IPS-NIHi7 (cell line): ENCODE measurements at regions not wholly inside any gene's neighbourhood (a gene's known extent, or its start where the extent isn't known, plus 50 kb on each side); places are given as distances from the start of the nearest gene placed in this dataset.

Experiments used
- DNase-seq: peaks from one replicate; pipeline ENCODE4 v3.0.0; 2012; ENCODE audit warnings: mixed read lengths; ENCODE audit errors: extremely low spot score

GRCh38 chr16:66171578-66171977 lies 194.9 kb upstream of the CDH5 start:
- no peak for DNase-seq

GRCh38 chr16:66170989-66171388 lies 195.5 kb upstream of the CDH5 start:
- DNase-seq, result no peak

DNA sequence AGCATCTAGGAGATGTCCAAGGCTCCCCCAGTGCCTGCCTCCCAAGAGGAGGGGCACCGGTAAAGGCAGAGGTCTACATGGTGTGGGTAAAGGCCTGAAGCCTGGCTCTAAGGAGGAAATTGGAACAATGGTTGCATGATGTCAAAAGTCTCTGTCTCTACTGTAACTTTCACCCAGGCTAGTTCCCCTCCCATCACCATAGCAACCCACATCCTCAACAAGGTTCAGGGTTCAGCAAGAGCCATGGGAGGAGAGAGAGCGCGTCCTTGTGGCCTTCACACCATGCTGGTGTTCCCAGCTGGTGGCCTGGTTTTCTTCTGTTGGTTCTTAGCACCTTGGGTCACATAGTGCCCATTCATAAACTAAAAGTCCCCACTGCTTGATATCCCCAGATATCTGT lies 196.7 kb upstream of the CDH5 start:
- DNase-seq, result no peak

DNA sequence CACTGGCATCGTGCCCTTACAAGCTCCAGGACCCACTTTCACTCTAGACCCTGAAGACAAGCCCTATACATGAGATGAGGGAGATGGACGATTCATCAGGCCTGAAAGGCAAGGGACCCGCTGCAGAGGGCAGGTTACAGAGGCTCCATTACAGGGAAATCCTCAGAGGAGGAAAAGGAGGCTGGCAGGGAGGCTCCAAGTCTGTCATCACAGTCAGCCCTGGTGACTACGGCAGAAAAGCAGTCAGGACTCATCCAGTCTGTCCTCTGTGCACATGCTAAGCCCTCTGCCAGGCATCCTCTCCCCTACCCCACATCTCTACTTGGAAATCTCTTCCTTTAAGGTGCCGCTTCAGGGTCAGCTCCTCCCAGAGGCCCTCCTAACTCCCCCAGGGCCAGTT lies 197.7 kb upstream of the CDH5 start:
- DNase-seq, result no peak

DNA sequence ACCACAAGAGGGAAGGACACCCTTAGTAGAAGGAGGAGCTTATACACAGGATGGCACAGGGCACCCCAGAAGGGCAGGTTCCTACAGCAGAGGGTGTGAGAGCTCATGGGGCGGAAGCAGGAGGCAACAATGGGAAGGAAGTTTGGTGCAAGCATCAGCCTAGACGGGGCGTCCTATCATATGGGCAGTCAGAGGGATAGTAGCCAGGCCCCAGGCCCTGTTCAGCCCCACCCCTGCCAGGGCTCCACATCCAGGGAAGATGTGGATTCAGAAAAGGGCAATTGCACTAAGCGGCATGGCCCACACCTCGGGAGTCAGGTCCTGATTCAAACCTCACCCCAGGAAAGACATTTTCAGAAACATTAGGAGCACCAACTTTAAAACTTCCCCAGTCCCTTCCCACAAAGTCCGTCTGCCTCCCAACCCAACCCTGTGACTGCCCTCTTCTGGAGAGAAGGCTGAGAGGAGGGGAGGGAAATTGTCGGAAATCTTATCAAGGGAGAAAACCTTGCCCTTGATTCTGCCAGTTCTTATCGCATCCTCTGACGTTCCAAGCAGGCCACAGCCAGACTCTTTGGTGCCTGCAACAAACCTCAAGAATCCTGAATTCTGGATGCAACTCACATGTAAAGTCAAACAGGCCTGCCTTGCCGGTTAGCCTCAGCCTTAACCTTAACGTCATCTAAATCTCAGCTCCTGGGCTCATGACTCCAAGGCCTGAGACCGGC lies 198.8 kb upstream of the CDH5 start:
- peak; percentile 61 for DNase-seq

DNA sequence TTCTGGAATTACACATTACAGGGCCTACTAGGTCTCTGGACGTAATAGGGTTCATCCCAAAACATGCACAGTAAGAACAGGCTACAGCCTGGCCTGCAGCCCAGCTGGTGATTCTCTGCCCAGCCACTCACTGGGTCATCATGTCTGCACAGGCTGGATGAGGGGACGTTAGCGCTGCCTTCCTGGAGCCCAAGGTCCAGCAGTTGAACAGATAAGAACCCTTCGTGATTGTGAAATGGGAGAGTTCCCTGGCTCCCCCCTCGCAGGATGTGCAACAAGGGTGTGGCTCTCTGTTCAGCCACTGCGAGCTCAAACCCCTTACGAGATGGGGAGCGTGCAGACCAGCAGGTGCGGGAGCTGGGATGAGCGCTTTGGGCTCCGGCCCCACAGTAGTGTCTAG lies 200.0 kb upstream of the CDH5 start:
- no peak for DNase-seq

DNA sequence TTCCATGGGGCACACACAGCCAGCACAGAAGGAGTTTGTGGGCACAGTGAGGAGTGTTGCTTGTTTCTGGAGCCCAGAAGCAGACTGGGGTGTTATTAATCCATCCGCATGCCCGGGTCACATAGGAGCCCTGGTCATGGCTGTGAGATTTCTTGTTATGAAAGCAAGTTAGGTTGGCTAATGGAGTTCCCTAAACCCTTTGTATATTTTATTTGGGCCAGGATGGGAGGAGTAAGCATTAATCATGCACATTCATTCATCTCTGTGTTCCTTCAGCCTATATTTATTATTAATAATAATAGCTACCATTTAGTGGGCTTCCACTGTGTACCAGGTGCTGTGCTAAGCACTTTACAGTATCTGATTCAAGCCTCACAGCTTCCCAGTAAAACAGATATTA lies 200.6 kb upstream of the CDH5 start:
- no peak for DNase-seq

- DNase-seq, result no peak
These were observed 201.8 kb upstream of the CDH5 start for GRCh38 chr16:66164581-66165247.

DNA sequence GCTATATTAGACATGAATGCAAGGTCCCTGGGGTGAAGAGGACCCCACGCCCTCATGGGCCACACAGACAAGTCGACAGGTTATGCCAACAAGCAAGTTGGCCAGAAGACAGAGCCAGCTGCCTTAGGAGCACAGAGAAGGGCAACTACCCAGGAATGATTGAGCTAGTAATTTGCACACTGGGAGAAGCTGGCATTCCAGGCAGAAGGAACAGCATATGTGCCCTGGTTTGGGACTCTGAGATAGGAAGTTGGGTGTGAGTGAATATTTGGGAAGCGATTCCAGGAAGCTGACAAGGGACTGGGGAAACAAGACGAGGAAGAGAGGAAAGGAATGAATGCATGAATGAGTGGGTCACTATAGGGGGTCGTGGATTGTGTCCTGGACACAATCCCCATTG lies 203.7 kb upstream of the CDH5 start:
- DNase-seq, result no peak

DNA sequence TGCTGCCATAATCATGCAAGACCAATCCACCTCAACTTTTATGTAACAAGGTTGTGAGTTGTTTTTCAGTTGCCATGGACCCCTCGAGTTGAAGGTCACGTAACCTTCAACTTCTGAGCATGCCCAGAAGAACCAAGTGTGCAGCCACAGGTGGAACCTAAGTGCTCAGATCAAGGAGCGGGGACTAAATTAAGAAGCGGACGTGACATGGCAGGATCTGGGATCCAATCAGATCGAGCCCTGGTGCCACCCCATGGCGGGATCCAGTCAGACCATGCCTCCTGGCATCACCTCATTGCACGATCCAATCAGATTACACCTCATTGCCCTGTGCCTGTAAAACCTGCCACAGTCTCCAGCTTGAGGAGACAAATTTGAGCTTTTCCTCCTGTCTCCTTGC lies 204.5 kb upstream of the CDH5 start:
- no peak for DNase-seq

GRCh38 chr16:66161269-66161668 lies 205.2 kb upstream of the CDH5 start:
- DNase-seq, result no peak

- DNase-seq, result no peak
These were observed 206.5 kb upstream of the CDH5 start for GRCh38 chr16:66159987-66160386.

GRCh38 chr16:66156538-66156937 lies 210.0 kb upstream of the CDH5 start:
- no peak for DNase-seq

GRCh38 chr16:66155933-66156332 lies 210.6 kb upstream of the CDH5 start:
- DNase-seq, result no peak

DNA sequence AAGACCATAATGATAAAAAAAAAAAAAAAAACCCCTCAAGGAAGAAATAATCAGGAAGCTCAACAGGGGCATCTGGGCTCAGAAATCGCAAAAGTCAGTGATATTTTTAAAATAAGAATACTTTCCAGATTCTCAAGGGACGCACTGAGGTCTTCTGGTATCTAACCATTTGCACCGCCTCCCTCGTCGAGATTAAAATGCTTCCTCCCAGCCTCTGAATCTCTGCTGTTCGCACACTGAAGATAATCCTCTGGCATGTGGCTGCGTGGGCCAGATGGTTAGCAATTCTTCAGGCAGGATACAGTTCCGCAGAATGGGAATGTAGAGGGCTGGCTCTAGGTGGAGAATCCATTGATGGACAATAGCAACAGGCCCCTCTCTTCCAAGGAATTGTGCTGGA lies 211.7 kb upstream of the CDH5 start:
- no peak for DNase-seq

- DNase-seq, result no peak
These were observed 213.6 kb upstream of the CDH5 start for GRCh38 chr16:66152823-66153393.

DNA sequence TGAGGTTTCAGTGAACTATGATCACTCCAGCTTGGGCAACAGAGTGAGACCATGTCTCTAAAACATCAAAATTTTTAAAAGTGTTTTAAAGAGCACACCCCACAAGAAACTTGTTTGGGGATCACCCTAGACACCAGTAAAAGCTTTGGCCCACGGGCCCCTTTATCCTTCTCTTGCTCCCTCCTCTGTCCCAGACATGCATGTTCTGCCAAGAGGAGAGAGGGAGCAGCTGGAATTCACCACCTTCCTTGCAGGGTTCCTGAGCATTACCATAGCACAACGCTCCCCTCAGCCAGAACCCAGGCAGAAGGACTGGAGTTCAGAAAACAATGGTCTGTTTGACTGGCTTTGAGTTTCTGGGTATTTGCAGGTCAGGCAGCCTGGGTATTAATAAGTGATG lies 214.3 kb upstream of the CDH5 start:
- no peak for DNase-seq

DNA sequence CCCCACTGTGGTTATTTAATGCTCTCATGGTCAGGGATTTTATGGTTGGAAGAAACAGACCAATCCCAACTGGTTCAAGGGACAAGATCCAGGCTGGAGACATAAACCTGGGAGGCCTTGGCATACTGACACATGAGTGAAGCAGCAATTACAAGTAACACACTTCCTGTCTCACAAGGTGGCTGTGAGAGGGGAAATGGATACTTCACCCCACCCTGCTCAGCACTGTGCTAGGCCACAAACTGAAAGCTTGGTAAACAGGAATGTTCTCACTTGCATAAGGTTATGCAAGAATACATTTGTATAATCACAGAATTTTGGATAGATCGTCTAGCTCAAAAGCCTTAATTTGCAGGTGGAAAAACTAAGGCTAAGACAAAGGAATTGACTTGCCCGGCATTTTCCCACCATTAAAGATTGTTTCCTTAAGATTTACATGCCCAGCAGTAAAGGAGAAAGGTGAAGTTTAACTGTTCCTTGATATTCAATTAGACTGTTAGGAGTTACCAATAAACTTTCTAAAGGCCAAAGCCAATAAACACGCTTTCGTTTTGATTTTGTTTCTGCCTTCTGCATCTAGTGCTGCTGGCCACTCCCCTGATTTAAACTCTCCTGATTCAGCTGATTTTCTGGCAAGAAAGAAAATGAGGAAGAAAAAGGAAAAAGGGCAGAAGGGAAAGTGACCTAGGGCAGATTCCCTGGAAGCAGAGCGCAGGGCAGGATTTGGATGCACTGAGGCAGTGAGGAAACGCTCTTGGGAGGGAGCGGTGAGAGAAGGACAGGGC lies 215.6 kb upstream of the CDH5 start:
- no peak for DNase-seq

DNA sequence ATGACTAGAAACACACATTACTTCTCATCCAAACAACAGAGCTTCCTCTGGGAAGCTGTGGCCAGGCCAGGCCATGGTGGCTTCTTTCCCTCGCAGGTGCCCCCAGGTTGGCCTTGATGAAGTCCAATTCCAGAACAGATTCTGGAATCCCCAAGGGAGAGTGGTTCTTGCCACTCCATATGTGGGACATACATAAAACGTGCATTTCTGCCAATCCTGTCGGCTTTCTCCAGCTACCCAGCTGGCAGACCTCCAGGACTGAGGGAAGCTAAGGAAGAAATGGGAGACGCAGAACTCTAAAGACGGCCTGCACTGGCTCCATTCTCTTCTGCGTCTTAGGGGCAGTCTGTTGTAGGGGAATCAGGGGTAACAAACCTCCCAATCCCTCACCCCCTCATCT lies 219.2 kb upstream of the CDH5 start:
- DNase-seq, result no peak

DNA sequence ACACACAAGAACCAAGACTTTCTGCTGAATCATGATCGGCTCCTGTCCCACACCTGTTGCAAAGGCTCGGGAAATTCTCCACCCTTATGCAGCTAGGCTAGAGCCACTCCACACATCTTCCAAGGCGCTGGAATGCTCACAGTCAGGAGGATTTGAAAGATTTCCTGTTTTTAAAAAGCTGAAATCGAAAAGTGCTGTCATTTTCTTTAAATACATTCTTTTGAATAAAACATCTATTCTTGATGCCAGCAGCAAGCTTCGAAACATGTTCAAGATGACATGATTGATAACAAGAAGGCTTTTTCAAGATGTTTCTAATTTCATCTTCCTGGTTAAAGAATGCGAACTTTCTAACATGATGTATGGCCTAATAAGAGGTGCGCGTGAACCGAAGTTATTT lies 219.7 kb upstream of the CDH5 start:
- DNase-seq, result no peak

DNA sequence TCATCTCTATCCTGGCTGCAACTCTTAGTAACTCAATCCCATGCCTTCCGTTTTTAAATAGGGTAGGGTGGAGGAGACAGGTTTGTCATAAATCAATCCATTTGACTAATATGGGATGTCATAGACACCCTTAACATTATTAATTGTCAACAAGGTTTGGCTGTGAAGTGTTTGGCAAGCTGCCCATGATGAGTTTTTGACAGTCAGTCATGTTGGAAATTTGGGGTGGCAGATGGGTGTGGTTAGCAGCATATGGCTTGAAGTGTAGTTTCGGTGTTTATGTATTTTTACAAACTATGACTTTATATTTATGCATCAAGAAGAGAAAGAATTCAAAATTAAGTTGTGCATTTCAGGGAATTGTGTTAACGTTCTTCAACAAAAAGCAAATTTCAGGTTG lies 221.8 kb upstream of the CDH5 start:
- no peak for DNase-seq

DNA sequence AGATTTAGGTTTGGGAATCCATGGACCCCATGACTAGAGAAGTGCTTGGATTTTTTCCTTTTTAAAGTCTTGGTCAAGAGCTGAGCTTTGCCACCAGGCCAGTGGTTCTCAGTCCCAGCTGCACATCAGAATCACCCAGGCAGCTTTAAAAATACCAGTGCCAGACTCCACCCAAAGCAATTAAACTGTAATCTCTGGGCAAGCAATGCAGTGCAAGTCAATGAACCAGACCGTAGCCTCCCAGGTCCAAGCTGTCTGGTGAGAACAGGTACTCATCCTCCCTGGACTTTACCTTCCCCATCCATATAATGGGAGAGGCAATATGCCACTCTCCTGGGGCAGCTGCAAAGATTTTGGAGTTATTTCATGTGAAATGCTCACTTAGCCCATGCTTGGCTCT lies 223.1 kb upstream of the CDH5 start:
- no peak for DNase-seq

DNA sequence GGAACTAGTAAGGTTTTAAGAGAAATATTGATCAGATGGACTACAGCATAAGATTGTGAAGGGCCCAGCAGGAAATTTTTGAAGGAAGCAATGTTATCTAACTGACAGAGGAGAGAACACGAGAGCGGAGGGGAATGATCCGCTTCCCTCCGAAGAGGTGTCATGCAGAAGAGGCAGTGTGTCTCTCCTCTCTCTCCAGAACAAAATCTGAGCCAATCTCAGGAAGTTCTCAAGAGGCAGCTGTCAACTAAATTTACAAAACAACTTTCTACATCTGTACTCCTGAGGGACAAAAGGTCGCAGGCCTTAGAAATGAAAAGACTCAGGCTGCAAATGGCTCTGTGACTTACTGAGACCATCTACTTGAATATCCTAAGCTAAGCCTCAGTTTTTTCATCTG lies 224.6 kb upstream of the CDH5 start:
- DNase-seq, result no peak
